RWPE1 (cell line): ENCODE measurements at regions not wholly inside any gene's neighbourhood (a gene's known extent, or its start where the extent isn't known, plus 50 kb on each side); places are given as distances from the start of the nearest gene placed in this dataset.

ENCODE experiments used
- CTCF ChIA-PET: fragments of 350-600 bp; sonication (Branson Sonifier 250); formaldehyde crosslinking; extraction: SDS; loops from one replicate; lab custom pipeline; 2021; lab: Yijun Ruan, JAX
- POLR2A ChIA-PET: fragments of 400-600 bp; formaldehyde crosslinking; extraction: SDS; loops from one replicate; lab custom pipeline; 2020; ENCODE audit warnings: antibody characterized with exemption; ENCODE audit not compliant: low non-redundant PET; lab: Yijun Ruan, JAX
- DNase-seq: peaks from one replicate; pipeline ENCODE4 v3.0.0; 2012; ENCODE audit warnings: low spot score
- H3K27ac ChIP-seq: fragments of 450-650 bp; 2 replicates; pipeline ENCODE4 v1.5.1; 2017
- CTCF ChIP-seq: fragments of 450-650 bp; conservative IDR thresholded peaks from 2 replicates; pipeline ENCODE4 v1.5.1; 2017; ENCODE audit warnings: low read depth, mild to moderate bottlenecking

- POLR2A ChIA-PET, result no interaction called here
- no peak for TF ChIP-seq CTCF
- H3K27ac ChIP-seq, result no peak overlapping the region
- CTCF ChIA-PET, result no interaction called here
- no peak for DNase-seq
Measured at GRCh38 chr19:30879225-30879624, 470.0 kb downstream of the TSHZ3 start.

- H3K27ac ChIP-seq, result no peak overlapping the region
- no peak for DNase-seq
- ChIA-PET POLR2A (no interaction called here), CTCF (no interaction called here)
- TF ChIP-seq CTCF, result no peak
Measured at GRCh38 chr19:30878495-30878894, 470.7 kb downstream of the TSHZ3 start.

GRCh38 chr19:30877661-30878113, 471.5 kb downstream of the TSHZ3 start:
- ChIA-PET POLR2A (no interaction called here), CTCF (no interaction called here)
- DNase-seq, result no peak
- no peak overlapping the region for H3K27ac ChIP-seq
- no peak for TF ChIP-seq CTCF

GRCh38 chr19:30873691-30874090, 475.5 kb downstream of the TSHZ3 start:
- no peak for TF ChIP-seq CTCF
- POLR2A ChIA-PET, result no interaction called here
- CTCF ChIA-PET, result no interaction called here
- no peak overlapping the region for H3K27ac ChIP-seq
- DNase-seq, result no peak

GRCh38 chr19:30873003-30873402, 476.2 kb downstream of the TSHZ3 start:
- POLR2A ChIA-PET, result no interaction called here
- CTCF ChIA-PET, result interaction anchor here (0.9 kb wide), 1 partner anchor 207 kb away, joined by 3 read pairs; no protein-coding TSS in a partner anchor
- no peak overlapping the region for H3K27ac ChIP-seq
- no peak for DNase-seq
- no peak for TF ChIP-seq CTCF

GRCh38 chr19:30871979-30872378, 477.3 kb downstream of the TSHZ3 start:
- TF ChIP-seq CTCF, result no peak
- no peak overlapping the region for H3K27ac ChIP-seq
- DNase-seq, result no peak
- CTCF ChIA-PET, result interaction anchor here (0.9 kb wide), 1 partner anchor 206 kb away, joined by 3 read pairs; no protein-coding TSS in a partner anchor
- POLR2A ChIA-PET, result no interaction called here
